C4-2B (cell line): ENCODE measurements at regions not wholly inside any gene's neighbourhood (a gene's known extent, or its start where the extent isn't known, plus 50 kb on each side); places are given as distances from the start of the nearest gene placed in this dataset.

ENCODE experiments used
- ZFX ChIP-seq: fragments of 450-650 bp; IDR thresholded peaks from 2 replicates; pipeline ENCODE4 v1.6.1; 2017
- TF ChIP-seq, protein P1 (sequence below): fragments of 450-650 bp; conservative IDR thresholded peaks from 2 replicates; pipeline ENCODE4 v1.5.1; 2017; ENCODE audit warnings: mild to moderate bottlenecking

DNA sequence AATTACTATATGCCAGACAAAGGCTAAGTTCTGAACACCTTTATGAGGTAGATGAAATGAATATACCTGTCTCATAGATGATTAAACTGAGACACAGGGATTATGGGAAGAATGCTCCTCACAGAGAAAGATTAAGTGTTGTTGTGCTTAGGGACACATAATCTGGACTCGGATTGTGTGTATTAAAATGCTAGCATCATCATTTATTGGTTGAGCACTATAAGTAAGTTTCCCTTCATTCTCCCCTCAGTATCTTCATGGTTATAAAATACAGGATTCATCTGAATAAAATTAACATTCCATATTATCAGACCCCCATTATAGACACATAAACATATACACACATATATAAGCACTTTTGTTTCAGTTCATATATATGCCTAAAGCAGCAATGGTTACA is 463.5 kb downstream of the PPP4R3C start:
- TF ChIP-seq, protein P1, sequence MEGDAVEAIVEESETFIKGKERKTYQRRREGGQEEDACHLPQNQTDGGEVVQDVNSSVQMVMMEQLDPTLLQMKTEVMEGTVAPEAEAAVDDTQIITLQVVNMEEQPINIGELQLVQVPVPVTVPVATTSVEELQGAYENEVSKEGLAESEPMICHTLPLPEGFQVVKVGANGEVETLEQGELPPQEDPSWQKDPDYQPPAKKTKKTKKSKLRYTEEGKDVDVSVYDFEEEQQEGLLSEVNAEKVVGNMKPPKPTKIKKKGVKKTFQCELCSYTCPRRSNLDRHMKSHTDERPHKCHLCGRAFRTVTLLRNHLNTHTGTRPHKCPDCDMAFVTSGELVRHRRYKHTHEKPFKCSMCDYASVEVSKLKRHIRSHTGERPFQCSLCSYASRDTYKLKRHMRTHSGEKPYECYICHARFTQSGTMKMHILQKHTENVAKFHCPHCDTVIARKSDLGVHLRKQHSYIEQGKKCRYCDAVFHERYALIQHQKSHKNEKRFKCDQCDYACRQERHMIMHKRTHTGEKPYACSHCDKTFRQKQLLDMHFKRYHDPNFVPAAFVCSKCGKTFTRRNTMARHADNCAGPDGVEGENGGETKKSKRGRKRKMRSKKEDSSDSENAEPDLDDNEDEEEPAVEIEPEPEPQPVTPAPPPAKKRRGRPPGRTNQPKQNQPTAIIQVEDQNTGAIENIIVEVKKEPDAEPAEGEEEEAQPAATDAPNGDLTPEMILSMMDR, result no peak
- no peak for TF ChIP-seq ZFX
